ENCODE measurements at regions not wholly inside any gene's neighbourhood (a gene's known extent, or its start where the extent isn't known, plus 50 kb on each side); places are given as distances from the start of the nearest gene placed in this dataset.

GRCh38 chr5:51449026-51449425 is 65.8 kb downstream of the ISL1 start:
- DNase-seq (ENCODE audit: low read depth), result no peak

- DNase-seq (ENCODE audit: low read depth), result no peak
Observed at GRCh38 chr5:51452562-51452961, 69.3 kb downstream of the ISL1 start.

- DNase-seq (ENCODE audit: low read depth), result no peak
Observed at GRCh38 chr5:51465165-51465564, 81.9 kb downstream of the ISL1 start.

- no peak for DNase-seq (ENCODE audit: low read depth)
Observed at GRCh38 chr5:51466214-51466613, 83.0 kb downstream of the ISL1 start.

GRCh38 chr5:51468196-51468595 is 84.9 kb downstream of the ISL1 start:
- DNase-seq (ENCODE audit: low read depth), result peak; percentile 48

GRCh38 chr5:51471630-51472029 is 88.4 kb downstream of the ISL1 start:
- no peak for DNase-seq (ENCODE audit: low read depth)

GRCh38 chr5:51472472-51472871 is 89.2 kb downstream of the ISL1 start:
- DNase-seq (ENCODE audit: low read depth), result no peak

- no peak for DNase-seq (ENCODE audit: low read depth)
Observed at GRCh38 chr5:51475628-51476027, 92.4 kb downstream of the ISL1 start.

GRCh38 chr5:51476431-51476830 is 93.2 kb downstream of the ISL1 start:
- DNase-seq (ENCODE audit: low read depth), result no peak

- DNase-seq (ENCODE audit: low read depth), result no peak
Observed at GRCh38 chr5:51479840-51480239, 96.6 kb downstream of the ISL1 start.

- peak; percentile 48 for DNase-seq (ENCODE audit: low read depth)
Observed at GRCh38 chr5:51484326-51484725, 101.1 kb downstream of the ISL1 start.

GRCh38 chr5:51486158-51486557 is 102.9 kb downstream of the ISL1 start:
- no peak for DNase-seq (ENCODE audit: low read depth)

- DNase-seq (ENCODE audit: low read depth), result no peak
Observed at GRCh38 chr5:51487952-51488351, 104.7 kb downstream of the ISL1 start.

- DNase-seq (ENCODE audit: low read depth), result no peak
Observed at GRCh38 chr5:51488803-51489642, 105.8 kb downstream of the ISL1 start.

- DNase-seq (ENCODE audit: low read depth), result no peak
Observed at GRCh38 chr5:51494821-51495220, 111.6 kb downstream of the ISL1 start.

GRCh38 chr5:51495672-51496071 is 112.4 kb downstream of the ISL1 start:
- DNase-seq (ENCODE audit: low read depth), result peak; percentile 87

GRCh38 chr5:51517838-51518237 is 134.6 kb downstream of the ISL1 start:
- no peak for DNase-seq (ENCODE audit: low read depth)

GRCh38 chr5:51518607-51519006 is 135.4 kb downstream of the ISL1 start:
- DNase-seq (ENCODE audit: low read depth), result no peak

GRCh38 chr5:51521583-51521982 is 138.3 kb downstream of the ISL1 start:
- DNase-seq (ENCODE audit: low read depth), result no peak

GRCh38 chr5:51539232-51539631 is 156.0 kb downstream of the ISL1 start:
- DNase-seq (ENCODE audit: low read depth), result no peak

GRCh38 chr5:51544031-51544785 is 161.0 kb downstream of the ISL1 start:
- DNase-seq (ENCODE audit: low read depth), result peak; percentile 7

- DNase-seq (ENCODE audit: low read depth), result no peak
Observed at GRCh38 chr5:51556833-51557232, 173.6 kb downstream of the ISL1 start.

- no peak for DNase-seq (ENCODE audit: low read depth)
Observed at GRCh38 chr5:51558682-51559081, 175.4 kb downstream of the ISL1 start.
